Lower leg skin (tissue), 3 donors: ENCODE measurements at regions not wholly inside any gene's neighbourhood (a gene's known extent, or its start where the extent isn't known, plus 50 kb on each side); places are given as distances from the start of the nearest gene placed in this dataset.

ENCODE experiments used
- POLR2A ChIP-seq, 2 donors: fragments of 450-650 bp; IDR thresholded peaks; one replicate each; pipeline ENCODE4 v1.6.1; 2016 to 2017; ENCODE audit warnings: antibody characterized with exemption in 2 of 2, mild to moderate bottlenecking in 1 of 2, moderate library complexity in 1 of 2
- TF ChIP-seq, protein P1 (sequence below), 3 donors: fragments of 450-650 bp; IDR thresholded peaks; one replicate each; pipeline ENCODE4 v1.5.1; 2016; ENCODE audit warnings: antibody characterized with exemption in 3 of 3, mild to moderate bottlenecking in 3 of 3, moderate library complexity in 2 of 3

DNA sequence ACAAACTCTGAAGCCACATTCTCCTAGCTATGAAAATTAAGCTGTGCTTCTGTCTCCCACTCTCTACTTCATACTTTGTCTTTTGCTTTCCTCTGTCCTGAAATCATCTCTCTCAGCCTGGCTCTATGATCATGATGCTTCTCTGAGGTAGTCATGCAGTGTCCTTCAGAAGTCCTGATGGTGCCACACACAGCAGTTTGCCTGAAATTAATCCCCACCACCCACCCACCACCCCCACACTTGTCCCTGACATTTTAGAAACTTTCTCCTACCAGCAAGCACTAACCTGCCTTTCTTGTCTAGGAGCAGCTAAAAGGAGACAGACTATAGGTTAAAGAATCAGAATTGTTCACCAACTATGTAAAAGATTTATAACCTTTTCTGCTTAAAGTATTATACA lies 282.2 kb upstream of the FAM174A start:
- no peak for TF ChIP-seq POLR2A (IDR thresholded peaks at IDR 0.05)
- TF ChIP-seq, protein P1, sequence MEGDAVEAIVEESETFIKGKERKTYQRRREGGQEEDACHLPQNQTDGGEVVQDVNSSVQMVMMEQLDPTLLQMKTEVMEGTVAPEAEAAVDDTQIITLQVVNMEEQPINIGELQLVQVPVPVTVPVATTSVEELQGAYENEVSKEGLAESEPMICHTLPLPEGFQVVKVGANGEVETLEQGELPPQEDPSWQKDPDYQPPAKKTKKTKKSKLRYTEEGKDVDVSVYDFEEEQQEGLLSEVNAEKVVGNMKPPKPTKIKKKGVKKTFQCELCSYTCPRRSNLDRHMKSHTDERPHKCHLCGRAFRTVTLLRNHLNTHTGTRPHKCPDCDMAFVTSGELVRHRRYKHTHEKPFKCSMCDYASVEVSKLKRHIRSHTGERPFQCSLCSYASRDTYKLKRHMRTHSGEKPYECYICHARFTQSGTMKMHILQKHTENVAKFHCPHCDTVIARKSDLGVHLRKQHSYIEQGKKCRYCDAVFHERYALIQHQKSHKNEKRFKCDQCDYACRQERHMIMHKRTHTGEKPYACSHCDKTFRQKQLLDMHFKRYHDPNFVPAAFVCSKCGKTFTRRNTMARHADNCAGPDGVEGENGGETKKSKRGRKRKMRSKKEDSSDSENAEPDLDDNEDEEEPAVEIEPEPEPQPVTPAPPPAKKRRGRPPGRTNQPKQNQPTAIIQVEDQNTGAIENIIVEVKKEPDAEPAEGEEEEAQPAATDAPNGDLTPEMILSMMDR (IDR thresholded peaks at IDR 0.05): no peak
